Activated naive CD8-positive, alpha-beta T cell treated with anti-CD3 and anti-CD28 coated beads for 36 hours (primary cell): ENCODE measurements at regions not wholly inside any gene's neighbourhood (a gene's known extent, or its start where the extent isn't known, plus 50 kb on each side); places are given as distances from the start of the nearest gene placed in this dataset.

Experiments used
- DNase-seq: peaks from one replicate; pipeline ENCODE4 v3.0.0; 2021
- H3K27ac Mint-ChIP-seq: one replicate; pipeline ENCODE4 v1.8.0; 2022; ENCODE audit warnings: mild to moderate bottlenecking, moderate library complexity, mixed read lengths
- H3K27me3 Mint-ChIP-seq: one replicate; pipeline ENCODE4 v1.8.0; 2022; ENCODE audit warnings: mild to moderate bottlenecking, mixed read lengths
- H3K36me3 Mint-ChIP-seq: one replicate; pipeline ENCODE4 v1.8.0; 2021; ENCODE audit warnings: mild to moderate bottlenecking, mixed read lengths
- H3K4me1 Mint-ChIP-seq: one replicate; pipeline ENCODE4 v1.8.0; 2021; ENCODE audit warnings: mixed read lengths
- H3K4me3 Mint-ChIP-seq: one replicate; pipeline ENCODE4 v1.8.0; 2022; ENCODE audit warnings: mild to moderate bottlenecking, moderate library complexity, mixed read lengths
- H3K9me3 Mint-ChIP-seq: one replicate; pipeline ENCODE4 v1.8.0; 2022; ENCODE audit warnings: mixed read lengths

GRCh38 chr2:111691164-111691875 is 192.7 kb downstream of the ANAPC1 start:
- H3K4me1 Mint-ChIP-seq, result no peaks in the 10 kb centered on the region
- no peaks in the 10 kb centered on the region for H3K27me3 Mint-ChIP-seq
- no peak for DNase-seq

DNA sequence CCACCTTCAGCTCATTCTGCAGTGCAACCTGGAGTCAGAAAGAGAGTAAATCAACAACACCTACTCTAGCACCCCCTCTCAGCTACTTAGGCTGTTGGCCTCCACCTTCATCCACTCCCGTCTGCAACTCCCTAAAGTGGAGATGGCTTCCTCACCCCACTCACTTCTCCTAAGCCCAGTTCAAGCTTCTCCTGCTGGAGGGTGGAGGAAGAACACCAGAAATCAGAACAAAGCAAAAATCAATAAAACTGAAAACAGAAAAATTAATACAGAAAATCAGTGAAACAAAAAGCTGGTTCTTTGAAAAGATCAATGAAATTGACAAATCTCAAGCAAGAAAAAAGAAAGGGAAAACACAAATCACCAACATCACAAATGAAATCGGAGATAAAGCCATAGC is 191.7 kb downstream of the ANAPC1 start:
- no peak overlapping the region for H3K4me3 Mint-ChIP-seq
- peaks cover 5% of the 10 kb centered on the region for H3K27me3 Mint-ChIP-seq
- no peak overlapping the region for H3K27ac Mint-ChIP-seq
- peaks cover 1% of the 10 kb centered on the region for H3K36me3 Mint-ChIP-seq
- peaks cover 2% of the 10 kb centered on the region for H3K9me3 Mint-ChIP-seq
- H3K4me1 Mint-ChIP-seq, result no peaks in the 10 kb centered on the region
- no peak for DNase-seq

More at GRCh38 chr2:111691164-111691875, 192.7 kb downstream of the ANAPC1 start:
- H3K36me3 Mint-ChIP-seq, result peaks cover 1% of the 10 kb centered on the region
- H3K27ac Mint-ChIP-seq, result no peak overlapping the region
- peaks cover 2% of the 10 kb centered on the region for H3K9me3 Mint-ChIP-seq
- H3K4me3 Mint-ChIP-seq, result no peak overlapping the region

- no peak overlapping the region for H3K27ac Mint-ChIP-seq
- H3K27me3 Mint-ChIP-seq, result peaks cover 5% of the 10 kb centered on the region
These were observed 189.3 kb downstream of the ANAPC1 start for GRCh38 chr2:111694700-111695101.

DNA sequence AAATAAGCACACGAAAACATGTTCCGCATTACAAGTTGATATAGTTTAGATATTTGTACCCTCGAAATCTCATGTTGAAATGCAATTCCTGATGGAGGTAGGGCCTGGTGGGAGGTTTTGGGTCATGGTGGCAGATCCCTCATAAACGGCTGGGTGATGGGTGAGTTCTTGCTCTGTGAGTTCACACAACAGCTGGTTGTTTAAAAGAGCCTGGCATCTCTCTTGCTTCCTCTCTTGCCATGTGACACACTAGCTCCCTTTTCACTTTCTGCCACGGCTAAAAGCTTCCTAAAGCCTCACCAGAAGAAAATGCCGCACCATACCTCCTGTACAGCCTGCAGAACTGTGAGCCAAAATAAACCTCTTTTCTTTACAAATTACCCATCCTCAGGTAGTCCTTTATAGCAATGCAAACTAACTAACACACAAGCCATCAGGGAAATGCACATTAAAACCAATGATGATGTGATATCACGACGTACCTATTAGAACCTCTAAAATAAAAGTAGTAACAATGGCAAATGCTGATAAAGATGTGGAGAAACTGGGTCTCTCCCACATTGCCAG is 188.5 kb downstream of the ANAPC1 start:
- DNase-seq, result no peak
- Mint-ChIP-seq H3K27ac (no peak overlapping the region), H3K27me3 (peaks cover 5% of the 10 kb centered on the region), H3K9me3 (peaks cover 2% of the 10 kb centered on the region), H3K36me3 (peaks cover 1% of the 10 kb centered on the region), H3K4me3 (no peak overlapping the region), H3K4me1 (peaks cover 10% of the 10 kb centered on the region)

More at GRCh38 chr2:111694700-111695101, 189.3 kb downstream of the ANAPC1 start:
- H3K4me3 Mint-ChIP-seq, result no peak overlapping the region
- peaks cover 1% of the 10 kb centered on the region for H3K36me3 Mint-ChIP-seq
- peaks cover 2% of the 10 kb centered on the region for H3K9me3 Mint-ChIP-seq
- H3K4me1 Mint-ChIP-seq, result peaks cover 10% of the 10 kb centered on the region
- no peak for DNase-seq

DNA sequence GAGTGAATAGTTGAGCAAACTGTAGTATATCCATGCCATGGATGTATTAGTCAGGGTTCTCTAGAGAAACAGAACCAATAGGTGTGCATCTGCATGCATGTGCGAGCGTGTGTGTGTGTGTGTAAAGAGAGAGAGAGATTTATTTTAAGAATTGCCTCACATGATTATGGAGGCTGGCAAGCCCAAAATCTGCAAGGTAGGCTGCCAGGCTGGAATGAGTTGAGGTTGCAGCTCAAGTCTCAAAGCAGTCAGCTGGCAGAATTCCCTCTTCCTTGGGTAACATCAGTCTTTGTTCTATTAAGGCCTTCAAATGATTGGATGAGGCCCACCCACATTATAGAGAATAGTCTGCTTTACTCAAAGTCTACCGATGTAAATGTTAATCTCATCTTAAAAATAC is 187.8 kb downstream of the ANAPC1 start:
- H3K36me3 Mint-ChIP-seq, result peaks cover 1% of the 10 kb centered on the region
- no peak overlapping the region for H3K4me3 Mint-ChIP-seq
- H3K27ac Mint-ChIP-seq, result no peak overlapping the region
- peaks cover 2% of the 10 kb centered on the region for H3K9me3 Mint-ChIP-seq
- peaks cover 10% of the 10 kb centered on the region for H3K4me1 Mint-ChIP-seq
- no peak for DNase-seq
- peaks cover 8% of the 10 kb centered on the region for H3K27me3 Mint-ChIP-seq

- H3K9me3 Mint-ChIP-seq, result peaks cover 2% of the 10 kb centered on the region
- no peak overlapping the region for H3K4me3 Mint-ChIP-seq
- peaks cover 16% of the 10 kb centered on the region for H3K4me1 Mint-ChIP-seq
- H3K27ac Mint-ChIP-seq, result no peak overlapping the region
- H3K27me3 Mint-ChIP-seq, result peaks cover 21% of the 10 kb centered on the region
- H3K36me3 Mint-ChIP-seq, result peaks cover 1% of the 10 kb centered on the region
- no peak for DNase-seq
These were observed 186.4 kb downstream of the ANAPC1 start for GRCh38 chr2:111697560-111697959.

GRCh38 chr2:111698089-111698488 is 185.9 kb downstream of the ANAPC1 start:
- Mint-ChIP-seq H3K4me3 (no peak overlapping the region), H3K27ac (no peak overlapping the region), H3K4me1 (peaks cover 16% of the 10 kb centered on the region), H3K9me3 (peaks cover 2% of the 10 kb centered on the region), H3K27me3 (peaks cover 25% of the 10 kb centered on the region), H3K36me3 (peaks cover 1% of the 10 kb centered on the region)
- no peak for DNase-seq

DNA sequence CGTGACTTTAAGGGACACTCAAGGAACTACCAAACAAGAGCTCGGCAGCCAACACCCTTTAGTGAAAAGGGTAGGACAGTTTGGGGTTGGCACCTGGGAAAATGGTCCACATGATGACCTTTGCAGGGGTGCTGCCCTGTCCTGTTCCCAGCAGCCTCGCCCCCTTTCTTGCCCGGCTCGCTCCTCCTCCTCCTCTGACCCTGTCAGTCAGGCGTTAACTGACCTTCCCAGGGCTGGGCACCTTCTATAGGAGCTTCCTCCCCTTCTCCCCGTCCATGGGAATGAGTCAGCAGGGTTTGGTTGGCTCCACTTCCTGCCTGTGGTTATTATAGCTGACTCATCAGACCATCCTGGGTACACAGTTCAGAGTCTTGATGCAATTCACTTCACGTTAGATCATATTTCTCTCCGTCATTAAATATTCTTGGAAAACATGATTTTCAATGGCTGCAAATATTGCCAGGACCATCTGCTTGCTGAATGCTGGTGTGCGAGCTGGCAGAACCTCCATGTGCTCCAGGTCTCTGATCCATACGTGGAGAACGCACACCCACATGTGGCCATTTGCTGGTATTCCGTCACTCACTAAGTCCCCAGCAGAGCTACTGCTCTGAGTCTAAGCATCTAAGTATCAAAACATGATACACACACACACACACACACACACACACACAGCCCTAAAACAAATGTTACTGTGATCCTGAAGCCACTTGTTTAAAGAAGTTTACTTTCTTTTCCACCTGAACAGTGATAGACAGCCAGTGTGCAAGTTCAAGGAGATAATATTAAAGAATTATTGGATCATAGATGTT is 185.0 kb downstream of the ANAPC1 start:
- H3K27ac Mint-ChIP-seq, result peak overlapping the region; percentile 43
- peak overlapping the region; percentile 19 for H3K4me3 Mint-ChIP-seq
- H3K27me3 Mint-ChIP-seq, result peaks cover 33% of the 10 kb centered on the region
- H3K9me3 Mint-ChIP-seq, result peaks cover 2% of the 10 kb centered on the region
- DNase-seq, result peak; percentile 62
- H3K4me1 Mint-ChIP-seq, result peaks cover 16% of the 10 kb centered on the region
- no peaks in the 10 kb centered on the region for H3K36me3 Mint-ChIP-seq

- Mint-ChIP-seq H3K27ac (no peak overlapping the region), H3K27me3 (peaks cover 37% of the 10 kb centered on the region), H3K4me1 (peaks cover 29% of the 10 kb centered on the region)
These were observed 182.7 kb downstream of the ANAPC1 start for GRCh38 chr2:111701266-111701665.

DNA sequence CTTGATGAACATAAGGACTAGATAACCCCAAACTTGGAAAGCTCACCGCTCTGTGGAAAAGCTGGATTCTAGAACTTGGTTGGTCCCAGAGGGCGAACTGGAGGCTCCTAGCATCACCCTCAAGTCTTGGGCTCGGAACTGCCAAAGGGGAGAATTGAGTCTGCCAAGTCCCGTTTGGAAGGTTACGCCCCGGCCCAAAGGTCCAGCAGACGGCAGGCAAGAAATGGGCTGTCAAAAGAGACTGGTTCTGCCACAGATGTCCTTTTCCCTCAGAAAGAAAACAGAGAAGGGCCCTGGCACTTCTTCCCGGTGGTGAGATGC is 182.2 kb downstream of the ANAPC1 start:
- no peak for DNase-seq
- Mint-ChIP-seq H3K4me1 (peaks cover 31% of the 10 kb centered on the region), H3K27ac (no peak overlapping the region), H3K36me3 (no peaks in the 10 kb centered on the region), H3K4me3 (no peak overlapping the region), H3K9me3 (no peaks in the 10 kb centered on the region), H3K27me3 (peaks cover 35% of the 10 kb centered on the region)

More at GRCh38 chr2:111701266-111701665, 182.7 kb downstream of the ANAPC1 start:
- no peak overlapping the region for H3K4me3 Mint-ChIP-seq
- H3K36me3 Mint-ChIP-seq, result no peaks in the 10 kb centered on the region
- no peaks in the 10 kb centered on the region for H3K9me3 Mint-ChIP-seq
- DNase-seq, result no peak

DNA sequence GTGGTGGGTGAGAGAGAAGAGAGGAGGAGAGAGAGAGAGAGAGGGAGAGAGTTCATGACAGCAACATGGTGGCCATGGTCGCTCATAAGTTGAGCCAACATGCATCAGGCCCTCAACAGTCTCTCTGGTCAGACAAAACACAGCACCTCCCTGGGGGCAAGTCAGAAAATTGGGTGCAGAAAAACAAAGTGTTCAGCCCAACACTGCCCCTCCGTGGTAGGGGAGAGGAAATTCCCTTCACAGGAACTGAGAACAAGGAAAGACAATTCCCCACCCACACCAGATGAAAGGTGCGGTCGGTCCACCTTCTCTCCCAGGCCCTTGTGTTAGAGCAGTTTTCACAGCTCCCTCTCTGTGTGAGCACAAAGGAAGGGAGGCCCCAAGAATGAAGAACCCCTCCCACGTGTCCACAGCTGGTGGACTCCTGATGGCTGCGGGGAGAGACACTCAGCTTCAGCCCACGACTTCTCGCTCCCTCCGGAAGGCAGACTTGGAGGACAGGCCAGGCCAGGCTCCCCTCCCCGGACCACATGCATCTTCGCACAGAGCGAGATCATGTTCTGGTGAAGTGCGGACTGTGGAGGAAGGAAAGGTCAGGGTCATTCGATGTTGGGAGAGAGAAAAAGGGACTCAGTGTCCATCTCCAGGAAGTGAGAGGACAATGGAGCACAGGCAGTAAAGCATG is 181.7 kb downstream of the ANAPC1 start:
- Mint-ChIP-seq H3K9me3 (no peaks in the 10 kb centered on the region), H3K27ac (no peak overlapping the region), H3K36me3 (no peaks in the 10 kb centered on the region), H3K4me1 (peaks cover 31% of the 10 kb centered on the region), H3K4me3 (no peak overlapping the region), H3K27me3 (peaks cover 32% of the 10 kb centered on the region)
- DNase-seq, result peak; percentile 43

- Mint-ChIP-seq H3K36me3 (no peaks in the 10 kb centered on the region), H3K27ac (no peak overlapping the region), H3K4me3 (no peak overlapping the region), H3K4me1 (peaks cover 31% of the 10 kb centered on the region), H3K27me3 (peaks cover 32% of the 10 kb centered on the region), H3K9me3 (no peaks in the 10 kb centered on the region)
- no peak for DNase-seq
These were observed 181.2 kb downstream of the ANAPC1 start for GRCh38 chr2:111702804-111703196.

DNA sequence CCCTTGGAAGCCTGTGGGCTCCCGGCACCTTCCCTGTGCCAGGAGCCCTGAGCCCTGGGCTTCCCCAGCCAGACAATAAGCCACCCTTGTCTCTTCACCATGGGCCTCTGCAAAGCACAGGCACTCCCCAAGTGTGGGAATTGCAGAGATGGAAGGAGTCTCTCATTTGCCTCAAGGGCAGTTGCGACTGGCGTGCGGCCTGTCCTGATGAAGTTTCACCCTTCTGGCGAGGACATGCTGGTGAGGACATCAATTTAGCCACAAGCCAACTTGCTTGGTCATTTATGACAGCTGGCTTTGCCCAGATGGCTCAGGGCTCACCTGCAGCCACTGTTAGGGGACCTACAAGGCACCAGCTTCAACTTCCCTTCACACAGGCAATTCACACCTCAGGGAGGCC is 180.2 kb downstream of the ANAPC1 start:
- Mint-ChIP-seq H3K36me3 (no peaks in the 10 kb centered on the region), H3K27me3 (peaks cover 32% of the 10 kb centered on the region), H3K4me3 (no peak overlapping the region), H3K4me1 (peaks cover 28% of the 10 kb centered on the region), H3K9me3 (no peaks in the 10 kb centered on the region), H3K27ac (no peak overlapping the region)
- no peak for DNase-seq

GRCh38 chr2:111704246-111704645 is 179.7 kb downstream of the ANAPC1 start:
- Mint-ChIP-seq H3K27ac (no peak overlapping the region), H3K36me3 (no peaks in the 10 kb centered on the region), H3K4me3 (no peak overlapping the region), H3K9me3 (no peaks in the 10 kb centered on the region), H3K4me1 (peaks cover 24% of the 10 kb centered on the region), H3K27me3 (peaks cover 32% of the 10 kb centered on the region)
- DNase-seq, result no peak

DNA sequence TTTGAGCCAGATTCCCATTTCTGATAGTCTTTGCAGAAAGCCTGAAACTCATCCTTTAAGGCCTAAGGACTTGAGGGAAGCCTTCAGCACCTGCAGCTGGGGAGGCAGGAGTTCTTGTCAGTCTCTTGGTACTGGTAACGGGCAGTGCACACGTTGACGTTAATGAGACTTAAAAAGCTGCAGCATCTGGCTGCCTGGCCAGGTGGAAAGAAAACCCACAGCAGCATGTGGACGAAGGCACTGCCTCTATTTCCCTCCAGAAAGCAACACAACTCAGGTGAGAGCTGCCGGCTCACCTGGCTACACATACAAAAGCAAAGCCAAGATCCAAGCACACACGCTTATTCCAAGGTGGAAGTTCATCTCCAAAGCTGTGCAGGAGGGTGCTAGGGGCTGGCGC is 178.8 kb downstream of the ANAPC1 start:
- H3K9me3 Mint-ChIP-seq, result no peaks in the 10 kb centered on the region
- H3K4me3 Mint-ChIP-seq, result no peak overlapping the region
- H3K27ac Mint-ChIP-seq, result no peak overlapping the region
- peaks cover 32% of the 10 kb centered on the region for H3K27me3 Mint-ChIP-seq
- peaks cover 21% of the 10 kb centered on the region for H3K4me1 Mint-ChIP-seq
- H3K36me3 Mint-ChIP-seq, result no peaks in the 10 kb centered on the region
- DNase-seq, result no peak
